PC-9 (cell line): ENCODE measurements at regions not wholly inside any gene's neighbourhood (a gene's known extent, or its start where the extent isn't known, plus 50 kb on each side); places are given as distances from the start of the nearest gene placed in this dataset.

ENCODE experiments used
- EZH2 ChIP-seq: fragments of 200-600 bp; sonication (generic); IDR thresholded peaks from 2 replicates; pipeline ENCODE4 v1.8.0; 2017; ENCODE audit warnings: antibody characterized with exemption, low read depth
- TF ChIP-seq, protein P1 (sequence below): fragments of 200-600 bp; sonication (generic); conservative IDR thresholded peaks from 2 replicates; pipeline ENCODE4 v1.6.1; 2017; ENCODE audit warnings: mixed run types, antibody characterized with exemption, mild to moderate bottlenecking, moderate library complexity

DNA sequence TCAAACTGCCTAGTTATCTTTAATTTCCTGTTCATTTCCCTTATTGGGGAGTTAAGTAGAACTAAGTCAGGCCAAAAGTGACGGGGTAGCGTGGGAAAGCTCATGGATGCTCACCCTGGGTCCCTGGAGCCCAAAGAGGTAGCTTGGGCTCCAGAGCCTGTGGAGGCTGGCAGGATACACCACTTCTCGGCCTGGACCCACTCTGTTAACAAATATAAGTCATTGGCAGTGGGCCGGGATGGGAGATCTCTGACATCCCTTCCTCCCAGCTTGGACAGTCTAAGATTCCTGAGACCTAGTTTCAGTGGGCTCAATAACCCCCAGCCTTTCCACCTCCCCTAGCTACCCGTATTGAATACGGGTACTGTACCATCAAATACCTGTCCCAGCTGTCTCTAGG, 106.1 kb downstream of the EFNB1 start:
- TF ChIP-seq, protein P1, sequence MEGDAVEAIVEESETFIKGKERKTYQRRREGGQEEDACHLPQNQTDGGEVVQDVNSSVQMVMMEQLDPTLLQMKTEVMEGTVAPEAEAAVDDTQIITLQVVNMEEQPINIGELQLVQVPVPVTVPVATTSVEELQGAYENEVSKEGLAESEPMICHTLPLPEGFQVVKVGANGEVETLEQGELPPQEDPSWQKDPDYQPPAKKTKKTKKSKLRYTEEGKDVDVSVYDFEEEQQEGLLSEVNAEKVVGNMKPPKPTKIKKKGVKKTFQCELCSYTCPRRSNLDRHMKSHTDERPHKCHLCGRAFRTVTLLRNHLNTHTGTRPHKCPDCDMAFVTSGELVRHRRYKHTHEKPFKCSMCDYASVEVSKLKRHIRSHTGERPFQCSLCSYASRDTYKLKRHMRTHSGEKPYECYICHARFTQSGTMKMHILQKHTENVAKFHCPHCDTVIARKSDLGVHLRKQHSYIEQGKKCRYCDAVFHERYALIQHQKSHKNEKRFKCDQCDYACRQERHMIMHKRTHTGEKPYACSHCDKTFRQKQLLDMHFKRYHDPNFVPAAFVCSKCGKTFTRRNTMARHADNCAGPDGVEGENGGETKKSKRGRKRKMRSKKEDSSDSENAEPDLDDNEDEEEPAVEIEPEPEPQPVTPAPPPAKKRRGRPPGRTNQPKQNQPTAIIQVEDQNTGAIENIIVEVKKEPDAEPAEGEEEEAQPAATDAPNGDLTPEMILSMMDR, result no peak
- no peak for TF ChIP-seq EZH2
